ENCODE measurements at regions not wholly inside any gene's neighbourhood (a gene's known extent, or its start where the extent isn't known, plus 50 kb on each side); places are given as distances from the start of the nearest gene placed in this dataset.

DNA sequence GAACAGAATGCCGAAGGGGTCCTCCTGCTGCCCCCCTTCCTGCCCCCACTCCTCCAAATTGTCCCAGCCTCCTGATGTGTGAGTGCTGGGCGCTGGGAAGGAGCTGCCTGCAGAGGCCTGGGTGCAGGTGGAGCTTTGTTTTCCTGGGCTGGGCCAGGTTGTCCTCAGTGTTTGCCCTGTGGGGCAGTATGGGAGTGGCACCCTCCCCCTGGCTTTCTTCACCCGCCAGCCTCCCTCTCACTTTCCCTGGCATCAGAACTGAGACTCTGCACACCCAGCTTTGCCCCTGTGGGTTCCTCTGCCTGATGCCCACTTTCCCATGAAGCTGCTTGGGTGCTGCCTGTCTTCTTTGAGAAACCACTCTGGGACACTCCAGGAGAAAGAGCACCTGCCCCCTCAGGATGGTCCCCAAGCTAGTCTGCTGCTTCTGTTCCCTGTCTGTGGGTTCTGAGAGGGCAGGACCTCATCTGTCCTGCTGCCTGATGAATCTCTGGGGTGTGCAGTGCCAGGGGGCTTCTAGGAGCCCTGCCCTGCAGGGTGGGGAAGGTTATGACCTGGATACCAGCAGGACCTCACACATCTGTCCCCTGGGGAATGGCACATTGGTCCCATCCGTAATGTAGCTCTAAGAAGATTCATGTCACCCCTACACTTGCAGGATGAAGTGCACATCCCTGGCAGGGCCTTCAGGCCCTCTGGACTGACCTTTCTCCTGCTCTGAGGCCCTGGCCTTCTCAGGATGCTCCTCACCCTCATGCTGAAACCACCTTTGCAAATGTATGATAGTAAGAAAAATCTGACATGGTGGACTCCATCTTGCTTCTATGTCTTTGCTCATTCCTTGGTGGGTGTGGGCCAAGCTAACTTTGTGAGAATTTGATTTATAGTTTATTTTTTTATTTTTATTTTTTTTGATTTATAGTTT lies 146.8 kb upstream of the HS6ST1 start:
- intact Hi-C loops (cut with micrococcal nuclease) = no loop called here
- Mint-ChIP-seq H3K27me3 (ENCODE audit: low read depth) (peaks cover 2% of the 10 kb centered on the region), H3K4me3 (no peak overlapping the region), H3K36me3 (ENCODE audit: low read depth) (peaks cover 1% of the 10 kb centered on the region), H3K4me1 (ENCODE audit: low read depth) (no peaks in the 10 kb centered on the region), H3K9me3 (peaks cover 28% of the 10 kb centered on the region), H3K27ac (no peak overlapping the region)
- DNase-seq = no peak
- CTCF ChIA-PET = no interaction called here

DNA sequence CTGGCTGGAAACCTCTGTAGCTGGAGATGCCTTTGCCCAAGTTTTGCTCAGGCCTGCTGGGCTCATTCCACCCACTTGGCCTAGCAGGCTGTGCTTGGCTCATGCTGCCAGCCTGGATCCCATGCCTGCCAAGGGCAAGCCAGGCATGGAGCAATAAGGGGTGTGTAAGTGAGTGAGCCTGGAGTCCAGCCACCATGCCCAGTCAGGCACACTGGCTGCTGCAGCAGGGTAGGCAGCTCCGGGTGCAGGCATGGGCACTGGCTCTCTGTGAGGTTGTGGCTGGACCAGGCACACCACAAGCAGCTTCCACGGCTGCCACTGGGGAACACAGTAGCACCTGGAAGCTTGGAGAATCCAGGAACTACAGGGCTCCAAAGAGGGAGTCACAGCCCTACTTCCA lies 147.7 kb upstream of the HS6ST1 start:
- H3K4me1 Mint-ChIP-seq (ENCODE audit: low read depth) = no peaks in the 10 kb centered on the region
- no peak overlapping the region for H3K27ac Mint-ChIP-seq
- CTCF ChIA-PET = no interaction called here
- intact Hi-C loops (cut with micrococcal nuclease) = no loop called here
- H3K27me3 Mint-ChIP-seq (ENCODE audit: low read depth) = peaks cover 2% of the 10 kb centered on the region
- H3K36me3 Mint-ChIP-seq (ENCODE audit: low read depth) = peaks cover 4% of the 10 kb centered on the region
- H3K4me3 Mint-ChIP-seq = no peak overlapping the region
- peaks cover 30% of the 10 kb centered on the region for H3K9me3 Mint-ChIP-seq
- DNase-seq = no peak

DNA sequence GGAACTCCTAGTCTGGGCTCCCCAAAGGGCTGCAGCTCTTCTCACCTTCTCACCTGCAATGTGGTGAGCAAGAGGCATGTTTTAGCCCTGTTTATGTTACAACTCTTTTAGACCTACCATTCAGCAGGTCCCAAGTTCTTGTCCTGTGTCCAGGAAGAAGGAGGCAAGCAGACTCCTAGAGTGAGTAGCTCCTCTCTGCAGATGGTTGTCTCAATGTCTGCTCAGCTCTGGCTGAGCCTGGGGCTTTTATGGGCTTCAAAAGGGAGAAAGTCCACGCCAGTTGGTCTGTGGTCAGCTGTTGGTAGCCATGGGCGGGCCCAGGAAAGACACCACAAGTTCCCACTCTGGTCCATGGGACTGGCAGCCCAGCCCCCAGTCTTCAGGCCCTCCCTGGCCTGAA lies 148.1 kb upstream of the HS6ST1 start:
- intact Hi-C loops (cut with micrococcal nuclease) = no loop called here
- Mint-ChIP-seq H3K27me3 (ENCODE audit: low read depth) (peaks cover 2% of the 10 kb centered on the region), H3K27ac (no peak overlapping the region), H3K4me3 (no peak overlapping the region), H3K4me1 (ENCODE audit: low read depth) (no peaks in the 10 kb centered on the region), H3K9me3 (peaks cover 30% of the 10 kb centered on the region), H3K36me3 (ENCODE audit: low read depth) (peaks cover 4% of the 10 kb centered on the region)
- DNase-seq = no peak
- CTCF ChIA-PET = no interaction called here

DNA sequence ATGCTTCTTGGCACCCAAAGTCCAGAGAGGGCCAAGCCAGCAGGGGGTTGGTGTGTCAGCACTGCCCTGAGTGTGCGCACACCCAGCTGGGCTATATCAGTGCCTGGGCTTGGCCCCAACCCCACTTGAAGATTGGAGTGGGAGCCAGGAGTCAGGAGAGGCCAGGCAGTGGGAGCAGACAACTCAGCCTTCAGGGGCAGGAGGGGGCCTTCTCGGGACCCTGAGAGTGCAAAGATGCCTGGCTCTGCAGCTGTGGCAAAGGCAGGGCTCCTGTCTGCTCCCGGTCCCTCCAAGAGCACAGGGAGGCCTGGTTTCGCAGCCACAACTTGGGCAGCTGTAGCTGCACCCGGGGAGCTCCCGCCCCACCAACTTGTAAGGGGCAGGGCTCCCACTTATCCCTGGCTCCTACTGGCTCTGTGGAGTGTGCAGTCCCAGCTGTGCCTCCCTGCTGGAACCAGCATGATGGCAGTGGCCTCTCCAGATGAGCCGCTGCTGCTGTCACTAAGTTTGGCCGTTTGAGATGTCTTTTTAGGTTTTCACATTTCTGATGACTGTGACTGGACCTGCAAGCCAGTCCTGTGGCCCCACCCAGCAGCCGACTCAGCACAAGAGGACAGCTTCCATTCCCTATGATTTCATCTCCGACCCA lies 148.8 kb upstream of the HS6ST1 start:
- Mint-ChIP-seq H3K9me3 (peaks cover 32% of the 10 kb centered on the region), H3K36me3 (ENCODE audit: low read depth) (peaks cover 4% of the 10 kb centered on the region), H3K27me3 (ENCODE audit: low read depth) (peaks cover 2% of the 10 kb centered on the region), H3K4me1 (ENCODE audit: low read depth) (no peaks in the 10 kb centered on the region), H3K4me3 (no peak overlapping the region), H3K27ac (no peak overlapping the region)
- CTCF ChIA-PET = no interaction called here
- intact Hi-C loops (cut with micrococcal nuclease) = no loop called here
- no peak for DNase-seq

DNA sequence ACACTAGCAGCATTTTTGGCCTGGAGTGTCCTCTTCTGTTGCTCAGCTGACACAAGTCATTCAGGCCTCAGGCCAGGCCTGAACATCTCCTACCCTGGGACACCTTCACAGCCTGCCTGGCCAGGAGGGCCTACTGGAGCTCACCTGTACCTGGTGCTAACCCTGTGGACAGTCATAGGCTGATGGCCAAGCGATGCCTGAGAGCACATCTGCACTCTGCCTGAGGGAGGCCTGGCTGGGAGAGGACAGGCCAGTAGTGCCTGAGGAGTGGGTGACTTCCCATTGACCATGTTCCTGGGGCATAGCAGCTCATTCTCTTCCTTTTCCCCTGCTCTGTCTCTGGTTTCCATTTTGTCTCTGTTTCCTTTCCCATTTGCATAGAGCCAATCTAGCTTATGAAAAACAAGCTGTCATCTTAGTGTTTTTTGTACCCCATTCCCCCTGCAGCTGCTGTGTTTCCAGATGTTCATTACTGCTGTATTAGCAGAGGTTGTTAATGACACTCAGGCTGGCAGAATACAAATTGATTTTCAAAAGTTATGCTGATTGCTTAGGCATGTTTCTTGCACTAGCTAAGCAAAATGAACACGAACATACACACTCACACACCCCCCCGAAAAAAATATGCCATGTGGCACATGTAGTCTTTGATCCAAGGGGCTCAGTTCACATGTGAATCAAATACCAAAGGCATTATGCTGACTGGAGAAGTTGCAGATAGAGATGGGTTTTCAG lies 149.7 kb upstream of the HS6ST1 start:
- no peak for DNase-seq
- Mint-ChIP-seq H3K4me3 (no peak overlapping the region), H3K9me3 (peaks cover 32% of the 10 kb centered on the region), H3K4me1 (ENCODE audit: low read depth) (peaks cover 3% of the 10 kb centered on the region), H3K27ac (no peak overlapping the region), H3K27me3 (ENCODE audit: low read depth) (peaks cover 8% of the 10 kb centered on the region), H3K36me3 (ENCODE audit: low read depth) (peaks cover 7% of the 10 kb centered on the region)
- intact Hi-C loops (cut with micrococcal nuclease) = no loop called here
- CTCF ChIA-PET = no interaction called here

DNA sequence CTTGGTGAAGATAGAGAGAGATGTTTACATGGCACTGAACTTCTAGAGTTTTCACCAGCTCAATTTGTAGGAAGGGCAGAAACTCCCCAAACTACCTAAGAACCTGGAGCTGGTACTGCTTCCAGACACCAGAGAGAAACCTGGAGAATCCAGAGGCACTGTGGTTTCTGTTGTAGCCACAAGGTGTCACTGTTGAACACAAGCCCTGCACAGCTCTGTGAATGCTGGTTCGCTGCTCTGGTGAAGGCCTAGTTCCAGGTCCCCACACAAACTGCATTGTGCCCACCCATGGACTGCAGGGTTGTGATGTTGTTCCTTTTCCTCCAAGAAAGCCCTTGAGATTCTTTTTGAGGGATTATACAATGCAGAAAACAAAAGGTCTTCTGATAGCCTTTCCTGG lies 150.5 kb upstream of the HS6ST1 start:
- peaks cover 32% of the 10 kb centered on the region for H3K9me3 Mint-ChIP-seq
- H3K4me3 Mint-ChIP-seq = no peak overlapping the region
- H3K27ac Mint-ChIP-seq = no peak overlapping the region
- intact Hi-C loops (cut with micrococcal nuclease) = no loop called here
- H3K4me1 Mint-ChIP-seq (ENCODE audit: low read depth) = peaks cover 3% of the 10 kb centered on the region
- peaks cover 7% of the 10 kb centered on the region for H3K36me3 Mint-ChIP-seq (ENCODE audit: low read depth)
- peaks cover 13% of the 10 kb centered on the region for H3K27me3 Mint-ChIP-seq (ENCODE audit: low read depth)
- DNase-seq = no peak
- CTCF ChIA-PET = no interaction called here

DNA sequence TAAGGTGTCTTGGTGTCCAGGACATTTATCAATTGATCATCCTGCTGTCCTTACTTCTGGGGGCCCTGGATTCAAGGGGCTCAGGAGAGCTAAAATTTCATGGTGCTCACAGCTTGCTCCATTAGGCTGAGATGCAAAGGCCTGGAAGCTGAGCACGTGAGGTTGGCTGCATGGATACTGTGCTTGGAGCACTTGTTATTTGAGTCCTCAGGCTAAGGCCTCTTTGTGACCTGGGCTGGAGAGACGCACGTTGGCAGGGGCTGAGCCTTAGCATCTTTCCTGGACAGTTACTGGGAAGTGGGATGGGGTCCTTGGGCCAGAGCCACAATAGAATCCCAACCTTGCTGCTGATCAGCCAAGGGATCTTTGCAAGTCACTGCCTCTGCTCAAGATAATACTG lies 151.2 kb upstream of the HS6ST1 start:
- CTCF ChIA-PET = no interaction called here

DNA sequence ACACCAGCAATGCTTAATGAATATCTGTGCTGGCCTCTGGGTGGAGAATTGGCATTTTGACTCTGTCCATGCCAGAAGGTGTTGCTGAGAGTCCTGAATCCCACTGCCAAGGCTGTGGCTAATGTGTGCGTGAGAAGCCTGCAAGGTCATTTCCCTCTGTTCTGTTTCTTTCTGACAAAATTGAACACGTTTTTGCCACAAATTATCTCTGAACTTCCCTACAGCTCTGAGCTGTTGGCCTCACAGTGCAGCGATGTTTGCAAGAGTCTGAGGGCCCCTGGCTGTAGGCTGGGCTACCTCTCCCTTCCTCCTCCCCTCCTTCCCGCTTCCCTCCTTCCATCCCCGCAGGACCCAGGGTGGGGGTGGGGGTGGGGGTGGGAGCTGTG lies 154.1 kb upstream of the HS6ST1 start:
- intact Hi-C loops (cut with micrococcal nuclease) = no loop called here
- CTCF ChIA-PET = no interaction called here
- peaks cover 30% of the 10 kb centered on the region for H3K9me3 Mint-ChIP-seq

More for the DNA sequence above, 151.2 kb upstream of the HS6ST1 start:
- Mint-ChIP-seq H3K27me3 (ENCODE audit: low read depth) (peaks cover 19% of the 10 kb centered on the region), H3K4me3 (no peak overlapping the region), H3K27ac (no peak overlapping the region), H3K4me1 (ENCODE audit: low read depth) (peaks cover 3% of the 10 kb centered on the region), H3K36me3 (ENCODE audit: low read depth) (peaks cover 7% of the 10 kb centered on the region), H3K9me3 (peaks cover 32% of the 10 kb centered on the region)
- intact Hi-C loops (cut with micrococcal nuclease) = no loop called here
- DNase-seq = no peak

DNA sequence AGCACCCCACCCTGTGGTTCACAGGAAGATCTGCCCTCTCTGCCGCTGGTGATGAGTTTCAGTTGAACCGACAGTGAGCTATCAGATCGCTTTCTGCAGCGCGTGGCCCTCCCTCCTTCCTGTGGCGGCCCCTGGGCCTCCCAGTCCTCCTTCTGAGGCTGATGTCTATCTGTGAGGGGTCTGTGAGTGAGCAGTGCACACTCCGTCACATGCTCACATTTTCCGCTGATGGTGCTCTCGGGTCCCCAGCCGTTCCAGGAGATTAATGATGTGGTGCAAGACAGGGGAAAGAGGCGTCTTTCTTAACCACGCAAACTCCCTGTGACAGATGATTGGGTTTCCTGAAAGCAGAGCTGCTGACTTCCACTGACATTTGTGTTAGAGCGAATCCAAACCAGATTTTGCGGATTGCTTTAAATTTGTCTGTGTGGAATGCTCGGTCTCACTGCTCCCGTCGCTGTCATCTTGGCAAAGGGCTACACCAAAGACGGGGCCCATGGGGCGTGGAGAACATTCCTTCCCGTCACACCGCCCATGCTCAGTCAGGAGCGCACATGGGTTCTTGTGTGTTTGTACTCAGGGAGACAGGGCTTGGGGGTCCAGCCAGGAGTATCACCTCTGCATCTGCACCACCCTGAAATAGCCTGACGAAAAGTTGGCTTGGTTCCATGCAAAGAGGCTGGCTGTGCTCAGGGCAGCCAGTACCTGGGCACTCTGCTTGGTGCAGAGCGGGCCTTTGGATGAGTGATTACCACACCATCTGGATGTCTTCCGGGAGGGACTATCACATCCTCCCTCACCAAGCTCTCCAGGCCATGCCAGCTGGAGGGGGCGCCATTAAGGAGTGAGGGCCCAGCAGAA lies 154.7 kb upstream of the HS6ST1 start:
- Mint-ChIP-seq H3K36me3 (ENCODE audit: low read depth) (peaks cover 7% of the 10 kb centered on the region), H3K27ac (no peak overlapping the region), H3K9me3 (peaks cover 24% of the 10 kb centered on the region), H3K4me3 (peak overlapping the region; percentile 32), H3K27me3 (ENCODE audit: low read depth) (peaks cover 22% of the 10 kb centered on the region), H3K4me1 (ENCODE audit: low read depth) (peaks cover 3% of the 10 kb centered on the region)
- intact Hi-C loops (cut with micrococcal nuclease) = no loop called here
- CTCF ChIA-PET = no interaction called here
- DNase-seq = peak; percentile 43

More for the DNA sequence above, 154.1 kb upstream of the HS6ST1 start:
- H3K27me3 Mint-ChIP-seq (ENCODE audit: low read depth) = peaks cover 22% of the 10 kb centered on the region
- no peak overlapping the region for H3K4me3 Mint-ChIP-seq
- H3K36me3 Mint-ChIP-seq (ENCODE audit: low read depth) = peaks cover 7% of the 10 kb centered on the region
- no peak for DNase-seq
- no peak overlapping the region for H3K27ac Mint-ChIP-seq
- H3K4me1 Mint-ChIP-seq (ENCODE audit: low read depth) = peaks cover 3% of the 10 kb centered on the region

DNA sequence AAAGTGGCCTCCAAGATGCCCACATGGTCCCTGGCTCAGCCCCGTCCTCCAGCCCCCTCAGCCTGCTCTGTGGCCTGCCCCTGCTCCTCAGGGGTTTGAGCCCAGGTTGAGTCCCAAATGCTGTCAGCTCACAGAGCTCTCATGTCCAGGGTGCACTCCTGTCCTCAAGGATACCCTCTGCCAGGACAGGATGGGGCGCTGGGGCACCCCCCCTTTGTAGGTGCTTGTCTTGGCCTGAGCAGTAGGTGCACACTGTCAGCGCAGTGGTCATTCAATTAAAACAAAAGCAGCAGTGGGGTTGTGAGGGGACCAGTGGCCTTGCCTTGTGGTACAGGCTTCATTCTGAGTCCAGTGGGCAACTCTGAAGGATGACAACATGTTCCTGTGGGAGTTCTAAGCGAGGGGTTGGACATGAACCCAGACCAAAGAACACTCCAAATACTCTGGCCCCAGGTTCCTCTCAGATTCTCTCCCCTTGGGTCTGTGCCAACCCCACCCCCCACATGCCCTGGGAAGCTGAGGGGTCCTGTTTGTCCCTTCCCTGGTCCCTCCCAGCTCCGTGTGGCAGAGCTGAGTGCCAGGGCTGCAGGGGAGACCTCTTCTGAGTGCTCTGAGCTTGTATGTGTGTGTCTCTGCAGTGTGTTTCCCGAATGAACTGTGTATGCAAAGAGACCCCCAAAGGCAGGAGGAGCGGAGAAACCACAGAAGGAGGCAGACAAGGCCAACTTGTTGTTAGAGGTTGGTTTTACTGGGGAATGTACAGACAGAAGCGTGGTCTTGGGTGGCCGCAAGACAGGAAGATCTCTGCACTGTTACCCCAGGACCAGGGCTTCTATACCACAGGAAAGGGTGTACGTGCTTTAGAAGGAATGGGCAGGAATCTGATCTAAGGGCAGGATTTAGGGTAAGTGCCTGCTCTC lies 155.6 kb upstream of the HS6ST1 start:
- H3K27ac Mint-ChIP-seq = no peak overlapping the region
- CTCF ChIA-PET = interaction anchor here (0.6 kb wide), 1 partner anchor 437 kb away, joined by 3 read pairs; no protein-coding TSS in a partner anchor

DNA sequence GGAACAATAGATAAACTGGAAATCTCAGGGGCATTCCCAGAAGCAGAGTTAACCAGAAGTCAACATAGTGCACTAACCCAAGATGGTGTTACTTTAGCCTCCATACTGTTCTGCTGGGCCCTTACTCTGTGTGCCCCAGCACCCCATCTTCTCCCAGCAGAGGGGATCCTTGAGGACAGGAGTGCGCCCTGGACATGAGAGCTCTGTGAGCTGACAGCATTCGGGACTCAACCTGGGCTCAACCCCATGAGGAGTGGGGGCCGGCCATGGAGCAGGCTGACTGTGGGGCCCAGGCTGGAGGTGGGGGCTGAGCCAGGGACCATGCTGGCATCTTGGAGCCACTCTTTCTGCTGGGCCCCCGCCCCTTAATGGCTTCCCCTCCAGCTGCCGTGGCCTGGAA lies 156.3 kb upstream of the HS6ST1 start:
- no peak overlapping the region for H3K27ac Mint-ChIP-seq
- H3K27me3 Mint-ChIP-seq (ENCODE audit: low read depth) = peaks cover 25% of the 10 kb centered on the region
- H3K36me3 Mint-ChIP-seq (ENCODE audit: low read depth) = peaks cover 5% of the 10 kb centered on the region
- intact Hi-C loops (cut with micrococcal nuclease) = no loop called here
- H3K9me3 Mint-ChIP-seq = peaks cover 9% of the 10 kb centered on the region
- no peak for DNase-seq
- CTCF ChIA-PET = no interaction called here
- H3K4me3 Mint-ChIP-seq = no peak overlapping the region
- H3K4me1 Mint-ChIP-seq (ENCODE audit: low read depth) = peaks cover 3% of the 10 kb centered on the region

More for the DNA sequence above, 155.6 kb upstream of the HS6ST1 start:
- DNase-seq = no peak
- peaks cover 24% of the 10 kb centered on the region for H3K27me3 Mint-ChIP-seq (ENCODE audit: low read depth)
- H3K36me3 Mint-ChIP-seq (ENCODE audit: low read depth) = peaks cover 5% of the 10 kb centered on the region
- H3K4me1 Mint-ChIP-seq (ENCODE audit: low read depth) = peaks cover 3% of the 10 kb centered on the region
- H3K9me3 Mint-ChIP-seq = peaks cover 15% of the 10 kb centered on the region
- no peak overlapping the region for H3K4me3 Mint-ChIP-seq
- intact Hi-C loops (cut with micrococcal nuclease) = no loop called here

All from activated naive CD4-positive, alpha-beta T cell treated with anti-CD3 and anti-CD28 coated beads for 36 hours (primary cell).